ENCODE measurements at regions not wholly inside any gene's neighbourhood (a gene's known extent, or its start where the extent isn't known, plus 50 kb on each side); places are given as distances from the start of the nearest gene placed in this dataset.

DNA sequence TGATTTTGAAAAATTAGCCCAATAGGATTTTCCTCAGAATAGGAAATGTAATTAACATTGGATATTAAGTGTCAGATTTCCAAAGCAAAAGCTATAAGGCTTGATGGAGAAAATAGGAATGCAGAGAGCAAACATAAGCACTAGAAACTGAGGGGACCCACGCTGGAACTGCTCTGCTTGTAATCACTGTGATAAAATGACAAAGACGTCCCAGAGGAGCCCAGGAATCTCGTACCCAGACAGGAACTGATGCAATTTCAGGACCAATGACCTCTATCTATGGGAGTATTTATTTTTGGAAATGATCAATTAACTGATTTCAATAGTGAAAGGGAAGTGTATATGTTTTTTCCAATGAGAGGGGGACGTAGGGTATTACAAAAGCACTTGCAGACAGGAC is 714.5 kb upstream of the WWC1 start:
- Mint-ChIP-seq H3K4me1 (no peaks in the 10 kb centered on the region), H3K4me3 (no peak overlapping the region), H3K27me3 (ENCODE audit: low read depth in 3 of 3) (peaks cover 26 to 27% (median 27%) of the 10 kb centered on the region in 3 donors), H3K27ac (no peak overlapping the region), H3K9me3 (peaks cover 0 to 2% (median 0%) of the 10 kb centered on the region in 7 donors), H3K36me3 (no peaks in the 10 kb centered on the region)
- Histone ChIP-seq H3K9me3 (replicated peaks in 1 of 2; ENCODE audit: control insufficient read depth in 1 of 2, insufficient read depth in 1 of 2, low read length in 2 of 2) (no peaks in the 10 kb centered on the region), H3K27me3 (ENCODE audit: control insufficient read depth in 2 of 2, insufficient read depth in 2 of 2, low read length in 2 of 2) (peaks cover 33% of the 10 kb centered on the region in 2 donors), H4K20me1 (ENCODE audit: insufficient read depth, low read length) (no peaks in the 10 kb centered on the region), H3K9ac (ENCODE audit: insufficient read depth, low read length, poor library complexity, severe bottlenecking) (no peak overlapping the region), H3K79me2 (ENCODE audit: insufficient read depth, low read length) (no peaks in the 10 kb centered on the region), H3K4me3 (replicated peaks in 1 of 3; ENCODE audit: low read depth in 2 of 3, low read length in 3 of 3) (no peak overlapping the region), H3K4me1 (ENCODE audit: control insufficient read depth in 1 of 2, insufficient read depth in 2 of 2, low read length in 2 of 2) (no peaks in the 10 kb centered on the region), H2AFZ (ENCODE audit: insufficient read depth, low read depth, low read length, poor library complexity, severe bottlenecking) (no peak overlapping the region), H3K4me2 (replicated peaks; ENCODE audit: extremely low read depth, low read length, poor library complexity, severe bottlenecking) (no peak overlapping the region), H3K36me3 (replicated peaks in 1 of 2; ENCODE audit: control insufficient read depth in 1 of 2, insufficient read depth in 2 of 2, low read length in 2 of 2) (no peaks in the 10 kb centered on the region), H3K27ac (ENCODE audit: low read depth in 1 of 2, low read length in 2 of 2) (no peak overlapping the region)
- TF ChIP-seq, protein P1, sequence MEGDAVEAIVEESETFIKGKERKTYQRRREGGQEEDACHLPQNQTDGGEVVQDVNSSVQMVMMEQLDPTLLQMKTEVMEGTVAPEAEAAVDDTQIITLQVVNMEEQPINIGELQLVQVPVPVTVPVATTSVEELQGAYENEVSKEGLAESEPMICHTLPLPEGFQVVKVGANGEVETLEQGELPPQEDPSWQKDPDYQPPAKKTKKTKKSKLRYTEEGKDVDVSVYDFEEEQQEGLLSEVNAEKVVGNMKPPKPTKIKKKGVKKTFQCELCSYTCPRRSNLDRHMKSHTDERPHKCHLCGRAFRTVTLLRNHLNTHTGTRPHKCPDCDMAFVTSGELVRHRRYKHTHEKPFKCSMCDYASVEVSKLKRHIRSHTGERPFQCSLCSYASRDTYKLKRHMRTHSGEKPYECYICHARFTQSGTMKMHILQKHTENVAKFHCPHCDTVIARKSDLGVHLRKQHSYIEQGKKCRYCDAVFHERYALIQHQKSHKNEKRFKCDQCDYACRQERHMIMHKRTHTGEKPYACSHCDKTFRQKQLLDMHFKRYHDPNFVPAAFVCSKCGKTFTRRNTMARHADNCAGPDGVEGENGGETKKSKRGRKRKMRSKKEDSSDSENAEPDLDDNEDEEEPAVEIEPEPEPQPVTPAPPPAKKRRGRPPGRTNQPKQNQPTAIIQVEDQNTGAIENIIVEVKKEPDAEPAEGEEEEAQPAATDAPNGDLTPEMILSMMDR (IDR thresholded peaks at IDR 0.05): no peak
- DNase-seq: no peak
- 45% methylated on average over 4 of the region's 4 CpGs for WGBS (ENCODE audit: insufficient coverage)
- intact Hi-C loops (cut with micrococcal nuclease): no loop called here

GRCh38 chr5:167577616-167578015 is 713.8 kb upstream of the WWC1 start:
- Mint-ChIP-seq H3K27me3 (ENCODE audit: low read depth in 3 of 3) (peaks cover 25 to 27% (median 25%) of the 10 kb centered on the region in 3 donors), H3K36me3 (no peaks in the 10 kb centered on the region), H3K4me1 (no peaks in the 10 kb centered on the region), H3K27ac (no peak overlapping the region), H3K4me3 (no peak overlapping the region), H3K9me3 (peaks cover 0 to 2% (median 0%) of the 10 kb centered on the region in 7 donors)
- H3K27ac ChIP-seq (ENCODE audit: low read depth in 1 of 2, low read length in 2 of 2): no peak overlapping the region
- WGBS (ENCODE audit: insufficient coverage): no CpG with 5 or more reads among the region's 8 CpGs
- no peak overlapping the region for H3K9ac ChIP-seq (ENCODE audit: insufficient read depth, low read length, poor library complexity, severe bottlenecking)
- H3K4me1 ChIP-seq (ENCODE audit: control insufficient read depth in 1 of 2, insufficient read depth in 2 of 2, low read length in 2 of 2): no peaks in the 10 kb centered on the region
- DNase-seq: no peak
- no peak overlapping the region for H3K4me2 ChIP-seq (replicated peaks; ENCODE audit: extremely low read depth, low read length, poor library complexity, severe bottlenecking)
- H2AFZ ChIP-seq (ENCODE audit: insufficient read depth, low read depth, low read length, poor library complexity, severe bottlenecking): no peak overlapping the region
- intact Hi-C loops (cut with micrococcal nuclease): no loop called here
- H3K9me3 ChIP-seq (replicated peaks in 1 of 2; ENCODE audit: control insufficient read depth in 1 of 2, insufficient read depth in 1 of 2, low read length in 2 of 2): no peaks in the 10 kb centered on the region
- no peaks in the 10 kb centered on the region for H3K36me3 ChIP-seq (replicated peaks in 1 of 2; ENCODE audit: control insufficient read depth in 1 of 2, insufficient read depth in 2 of 2, low read length in 2 of 2)
- TF ChIP-seq, protein P1 (IDR thresholded peaks at IDR 0.05): no peak
- peaks cover 27 to 30% of the 10 kb centered on the region in 2 donors for H3K27me3 ChIP-seq (ENCODE audit: control insufficient read depth in 2 of 2, insufficient read depth in 2 of 2, low read length in 2 of 2)
- no peaks in the 10 kb centered on the region for H4K20me1 ChIP-seq (ENCODE audit: insufficient read depth, low read length)
- no peaks in the 10 kb centered on the region for H3K79me2 ChIP-seq (ENCODE audit: insufficient read depth, low read length)
- no peak overlapping the region for H3K4me3 ChIP-seq (replicated peaks in 1 of 3; ENCODE audit: low read depth in 2 of 3, low read length in 3 of 3)

Data from CD14-positive monocyte (primary cell).